ENCODE measurements at regions not wholly inside any gene's neighbourhood (a gene's known extent, or its start where the extent isn't known, plus 50 kb on each side); places are given as distances from the start of the nearest gene placed in this dataset.

DNA sequence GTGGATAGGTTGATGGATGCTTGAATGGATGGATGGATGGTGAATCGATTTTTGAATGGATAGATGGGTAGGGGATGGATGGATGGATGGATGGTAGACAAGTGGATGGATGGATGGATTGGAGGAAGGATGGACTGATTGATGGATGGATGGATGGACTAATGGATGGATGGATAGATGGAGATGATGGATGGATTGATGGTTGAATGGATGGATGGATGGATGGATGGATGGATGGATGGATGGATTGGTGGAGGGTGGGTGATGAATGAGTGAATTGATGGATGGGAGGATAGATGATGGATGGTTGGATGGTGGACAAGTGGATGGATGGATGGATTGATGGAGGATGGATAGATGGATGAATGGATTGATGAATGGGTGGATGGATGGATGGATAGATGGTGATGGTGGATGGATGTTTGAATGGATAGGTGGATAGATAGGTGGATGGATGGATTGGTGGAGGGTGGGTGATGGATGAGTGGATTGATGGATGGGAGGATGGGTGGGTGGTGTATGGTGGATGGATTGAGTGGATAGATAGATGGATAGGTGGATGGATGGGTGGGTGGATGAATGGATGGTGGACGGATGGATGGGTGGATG is 1140.9 kb downstream of the BRD1 start:
- WGBS, 2 donors = 85 to 87% methylated on average over 2 of the region's 2 CpGs
- DNase-seq = no peak
- no peak overlapping the region for H3K27ac ChIP-seq
- intact Hi-C loops (cut with DNase I) = no loop called here
- H3K36me3 ChIP-seq = no peaks in the 10 kb centered on the region
- no peaks in the 10 kb centered on the region for H3K27me3 ChIP-seq
- H3K4me1 ChIP-seq = no peaks in the 10 kb centered on the region
- TF ChIP-seq POLR2AphosphoS5 (IDR thresholded peaks at IDR 0.05) (no peak), EP300 (IDR thresholded peaks at IDR 0.05) (no peak), POLR2A (IDR thresholded peaks at IDR 0.05) (no peak)
- TF ChIP-seq, protein P1, sequence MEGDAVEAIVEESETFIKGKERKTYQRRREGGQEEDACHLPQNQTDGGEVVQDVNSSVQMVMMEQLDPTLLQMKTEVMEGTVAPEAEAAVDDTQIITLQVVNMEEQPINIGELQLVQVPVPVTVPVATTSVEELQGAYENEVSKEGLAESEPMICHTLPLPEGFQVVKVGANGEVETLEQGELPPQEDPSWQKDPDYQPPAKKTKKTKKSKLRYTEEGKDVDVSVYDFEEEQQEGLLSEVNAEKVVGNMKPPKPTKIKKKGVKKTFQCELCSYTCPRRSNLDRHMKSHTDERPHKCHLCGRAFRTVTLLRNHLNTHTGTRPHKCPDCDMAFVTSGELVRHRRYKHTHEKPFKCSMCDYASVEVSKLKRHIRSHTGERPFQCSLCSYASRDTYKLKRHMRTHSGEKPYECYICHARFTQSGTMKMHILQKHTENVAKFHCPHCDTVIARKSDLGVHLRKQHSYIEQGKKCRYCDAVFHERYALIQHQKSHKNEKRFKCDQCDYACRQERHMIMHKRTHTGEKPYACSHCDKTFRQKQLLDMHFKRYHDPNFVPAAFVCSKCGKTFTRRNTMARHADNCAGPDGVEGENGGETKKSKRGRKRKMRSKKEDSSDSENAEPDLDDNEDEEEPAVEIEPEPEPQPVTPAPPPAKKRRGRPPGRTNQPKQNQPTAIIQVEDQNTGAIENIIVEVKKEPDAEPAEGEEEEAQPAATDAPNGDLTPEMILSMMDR (IDR thresholded peaks at IDR 0.05) = no peak
- no peaks in the 10 kb centered on the region for H3K9me3 ChIP-seq
- no peak overlapping the region for H3K4me3 ChIP-seq

DNA sequence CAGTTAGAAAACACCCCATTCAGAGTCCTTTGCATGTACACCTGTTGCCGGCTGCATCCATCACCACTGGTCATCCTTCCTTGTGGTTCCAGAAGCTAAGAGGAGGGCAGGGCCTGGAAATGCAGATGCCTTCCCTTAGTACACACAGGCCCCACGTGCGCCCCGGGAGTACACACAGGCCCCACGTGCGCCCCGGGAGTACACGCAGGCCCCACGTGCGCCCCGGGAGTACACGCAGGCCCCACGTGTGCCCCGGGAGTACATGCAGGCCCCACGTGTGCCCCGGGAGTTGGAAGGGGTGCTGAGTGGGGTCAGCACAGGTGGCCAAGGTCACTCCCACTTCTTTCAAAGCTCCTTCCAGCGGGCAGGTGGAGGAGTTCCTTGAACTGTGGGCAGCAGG is 1141.9 kb downstream of the BRD1 start:
- Histone ChIP-seq H3K9me3 (no peaks in the 10 kb centered on the region), H3K36me3 (no peaks in the 10 kb centered on the region), H3K27ac (no peak overlapping the region), H3K4me3 (no peak overlapping the region), H3K27me3 (no peaks in the 10 kb centered on the region), H3K4me1 (no peaks in the 10 kb centered on the region)
- 95% methylated on average over 17 of the region's 17 CpGs for WGBS, 2 donors
- TF ChIP-seq, protein P1 (IDR thresholded peaks at IDR 0.05) = no peak
- intact Hi-C loops (cut with DNase I) = no loop called here
- no peak for DNase-seq

DNA sequence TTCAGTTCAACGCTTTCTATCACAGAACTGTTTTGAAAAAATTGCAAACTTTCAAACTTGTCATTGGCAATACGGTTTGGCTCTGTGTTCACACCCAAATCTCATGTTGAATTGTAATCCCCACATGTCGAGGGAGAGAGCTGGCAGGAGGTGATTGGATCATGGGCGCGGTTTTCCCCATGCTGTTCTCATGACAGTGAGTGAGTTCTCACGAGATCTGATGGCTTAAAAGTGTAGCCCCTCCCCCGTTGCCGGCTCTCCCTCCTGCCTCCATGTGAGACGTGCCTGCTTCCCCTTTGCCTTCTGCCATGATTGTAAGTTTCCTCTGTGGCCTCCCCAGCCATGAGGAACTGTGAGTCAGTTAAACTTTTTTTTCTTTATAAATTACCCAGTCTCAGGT is 1144.0 kb downstream of the BRD1 start:
- 73 to 81% methylated on average over 9 of the region's 9 CpGs for WGBS, 2 donors
- no peak for TF ChIP-seq POLR2AphosphoS5 (IDR thresholded peaks at IDR 0.05)
- no peak for TF ChIP-seq POLR2A (IDR thresholded peaks at IDR 0.05)
- TF ChIP-seq, protein P1 (IDR thresholded peaks at IDR 0.05) = no peak
- no peak for TF ChIP-seq EP300 (IDR thresholded peaks at IDR 0.05)
- Histone ChIP-seq H3K27me3 (no peaks in the 10 kb centered on the region), H3K4me1 (no peaks in the 10 kb centered on the region), H3K27ac (no peak overlapping the region), H3K9me3 (no peaks in the 10 kb centered on the region), H3K4me3 (no peak overlapping the region), H3K36me3 (no peaks in the 10 kb centered on the region)
- DNase-seq = no peak
- intact Hi-C loops (cut with DNase I) = no loop called here

DNA sequence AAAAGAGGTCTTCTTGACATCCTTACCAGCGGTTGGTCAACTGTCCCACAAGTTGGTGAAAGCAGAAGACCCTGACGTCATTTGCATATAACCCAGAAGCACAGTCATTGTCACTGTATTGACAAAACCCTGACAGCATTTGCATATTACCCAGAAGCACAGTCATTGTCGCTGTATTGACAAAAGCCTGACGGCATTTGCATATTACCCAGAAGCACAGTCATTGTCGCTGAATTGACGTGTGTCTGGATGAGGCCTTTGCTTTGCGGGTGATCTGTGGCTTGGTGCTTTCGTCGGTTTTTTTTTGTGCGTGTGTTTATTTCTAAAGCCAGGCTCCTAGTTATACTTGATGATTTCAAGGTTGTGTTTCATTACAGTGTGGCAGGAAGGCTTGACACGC is 1145.2 kb downstream of the BRD1 start:
- TF ChIP-seq, protein P1 (IDR thresholded peaks at IDR 0.05) = no peak
- TF ChIP-seq POLR2A (IDR thresholded peaks at IDR 0.05) (no peak), EP300 (IDR thresholded peaks at IDR 0.05) (no peak), POLR2AphosphoS5 (IDR thresholded peaks at IDR 0.05) (no peak)
- Histone ChIP-seq H3K4me1 (no peaks in the 10 kb centered on the region), H3K27me3 (no peaks in the 10 kb centered on the region), H3K36me3 (no peaks in the 10 kb centered on the region), H3K9me3 (no peaks in the 10 kb centered on the region), H3K4me3 (no peak overlapping the region), H3K27ac (no peak overlapping the region)
- intact Hi-C loops (cut with DNase I) = no loop called here
- no peak for DNase-seq
- whole genome bisulfite sequencing, 2 donors = 85 to 88% methylated on average over 11 of the region's 11 CpGs

DNA sequence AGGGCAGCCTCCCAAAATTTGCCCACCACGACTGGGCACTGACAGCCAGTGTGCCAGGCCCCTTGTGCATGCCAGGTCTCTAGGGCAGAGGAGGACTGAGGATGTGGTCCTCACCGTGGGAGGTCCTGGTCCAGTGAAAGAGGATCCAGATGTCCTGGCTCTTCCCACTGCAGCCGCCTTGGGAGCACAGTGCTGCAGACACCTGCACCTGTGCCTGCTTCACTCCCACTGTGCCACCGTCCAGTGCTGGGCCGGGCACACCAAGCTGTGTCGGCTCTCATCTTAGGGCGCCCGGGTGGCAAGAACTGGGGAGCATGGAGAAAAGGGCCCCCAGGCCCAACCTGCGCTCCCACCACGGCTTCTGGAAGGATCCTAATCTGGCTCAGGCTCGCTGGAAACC is 1147.1 kb downstream of the BRD1 start:
- WGBS, 2 donors = 73 to 89% methylated on average over 11 of the region's 11 CpGs
- no peaks in the 10 kb centered on the region for H3K27me3 ChIP-seq
- no peaks in the 10 kb centered on the region for H3K9me3 ChIP-seq
- intact Hi-C loops (cut with DNase I) = no loop called here
- no peak for DNase-seq
- no peak overlapping the region for H3K4me3 ChIP-seq
- no peaks in the 10 kb centered on the region for H3K36me3 ChIP-seq
- TF ChIP-seq EP300 (IDR thresholded peaks at IDR 0.05) = no peak
- no peak for TF ChIP-seq POLR2AphosphoS5 (IDR thresholded peaks at IDR 0.05)
- no peak for TF ChIP-seq POLR2A (IDR thresholded peaks at IDR 0.05)
- TF ChIP-seq, protein P1 (IDR thresholded peaks at IDR 0.05) = no peak
- no peaks in the 10 kb centered on the region for H3K4me1 ChIP-seq
- H3K27ac ChIP-seq = no peak overlapping the region
